Right ventricle myocardium inferior (tissue), 1 donor: ENCODE measurements at regions not wholly inside any gene's neighbourhood (a gene's known extent, or its start where the extent isn't known, plus 50 kb on each side); places are given as distances from the start of the nearest gene placed in this dataset.
A peak's percentile ranks its signal among the peaks of the same experiment; 100 is the strongest.

Experiments used
- ATAC-seq: fragments of 200-7000 bp; cut with Tn5 transposase; one replicate; pipeline ENCODE4 v1.9.1; 2020; ENCODE audit warnings: mild to moderate bottlenecking, moderate library complexity
- DNase-seq: peaks from one replicate; pipeline ENCODE4 v3.0.0; 2021; ENCODE audit errors: missing footprints
- intact Hi-C: fragments of 100-400 bp; cut with DNase I; formaldehyde crosslinking; loops from one replicate; pipeline ENCODE4 v1.11.0; 2022
- donor health status: DM: no; HTN: yes; CAD: no; lungs with severe emphysema.

DNA sequence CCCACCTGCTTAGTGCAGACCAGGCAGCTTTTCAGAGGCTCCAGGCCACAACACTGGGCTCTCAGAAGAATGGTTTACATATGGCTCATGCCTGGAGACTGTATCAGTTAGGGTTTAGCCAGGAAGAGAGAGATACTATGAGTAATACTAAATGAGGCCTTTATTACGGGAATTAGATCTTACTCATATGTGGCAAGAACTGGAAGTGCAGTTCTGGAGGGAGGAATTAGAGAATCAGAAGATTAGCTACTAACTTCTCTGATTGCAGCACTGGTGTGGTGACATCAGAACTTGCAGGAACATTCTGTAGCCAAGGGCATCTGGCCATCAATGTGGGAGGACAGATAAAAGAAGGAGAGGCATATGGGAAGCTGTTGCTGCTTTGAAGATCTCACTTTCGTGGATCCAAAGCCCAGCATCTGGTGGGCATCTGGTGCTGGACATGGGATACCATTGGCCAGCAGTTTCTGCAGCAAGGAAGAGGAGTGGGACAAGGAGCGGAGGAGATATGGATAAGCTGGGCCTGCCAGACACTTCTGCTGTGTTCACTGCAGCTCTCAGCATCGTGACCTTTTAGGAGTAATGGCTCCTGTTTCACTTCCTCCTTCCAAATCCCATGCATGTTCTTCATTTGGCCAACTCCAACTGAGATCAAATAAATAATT, 248.5 kb downstream of the BTBD3 start:
- intact Hi-C loops = no loop called here

DNA sequence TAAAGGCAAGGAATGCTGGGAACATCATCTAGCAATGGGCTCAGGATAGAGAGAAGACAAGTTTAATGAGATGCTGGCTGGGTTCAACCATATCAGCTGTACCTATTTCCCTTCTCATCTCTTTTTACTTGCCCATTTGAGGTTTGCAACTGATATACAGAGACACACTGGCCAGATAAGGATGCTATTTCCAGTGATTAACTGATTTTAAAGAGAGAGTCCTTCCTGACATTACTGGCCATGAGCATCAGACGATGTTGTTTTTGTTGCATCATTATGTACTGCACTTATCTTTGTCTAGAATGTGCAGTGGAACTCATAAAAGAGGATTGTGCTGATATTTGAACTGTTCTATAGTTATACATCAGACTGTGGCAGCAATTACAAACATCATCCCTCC, 252.7 kb downstream of the BTBD3 start:
- DNase-seq = no peak
- ATAC-seq = no peak
- intact Hi-C loops = loop anchor here (10.0 kb wide), 1 partner anchor 276 kb away; no protein-coding TSS in a partner anchor

More for the DNA sequence above, 248.5 kb downstream of the BTBD3 start:
- ATAC-seq (peak; percentile 96), DNase-seq (peak; percentile 79)

DNA sequence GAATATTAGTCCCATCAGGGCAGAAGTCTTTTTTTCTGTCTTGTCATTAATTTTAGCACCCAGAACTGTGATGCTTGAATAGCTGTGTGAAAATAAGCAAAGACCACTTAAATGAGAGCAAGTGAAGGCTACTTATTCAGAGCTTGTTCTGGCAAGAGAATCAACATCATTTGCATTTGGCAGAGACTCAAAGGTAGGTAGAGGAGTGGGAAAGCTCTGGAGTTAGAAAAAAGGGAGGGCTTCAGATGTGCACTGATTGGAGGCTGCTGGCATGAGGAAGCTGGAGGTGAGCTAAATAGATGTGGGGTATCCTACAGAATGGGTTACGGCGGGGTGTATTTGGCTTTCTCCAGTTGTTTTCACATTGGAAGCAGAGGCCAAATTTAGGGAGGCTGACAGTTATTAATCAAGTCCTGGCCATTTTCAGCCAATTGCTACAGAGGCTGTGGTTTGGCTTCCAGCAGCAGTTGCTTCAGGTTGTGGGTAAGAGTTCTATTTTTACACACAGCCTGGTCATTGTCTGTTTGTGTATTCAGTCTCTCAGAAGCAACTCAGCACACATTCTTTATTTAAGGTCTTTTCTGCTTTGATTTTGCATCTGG, 254.3 kb downstream of the BTBD3 start:
- DNase-seq (no peak), ATAC-seq (peak; percentile 78)
- intact Hi-C loops = loop anchor here (10.0 kb wide), 1 partner anchor 277 kb away; no protein-coding TSS in a partner anchor

DNA sequence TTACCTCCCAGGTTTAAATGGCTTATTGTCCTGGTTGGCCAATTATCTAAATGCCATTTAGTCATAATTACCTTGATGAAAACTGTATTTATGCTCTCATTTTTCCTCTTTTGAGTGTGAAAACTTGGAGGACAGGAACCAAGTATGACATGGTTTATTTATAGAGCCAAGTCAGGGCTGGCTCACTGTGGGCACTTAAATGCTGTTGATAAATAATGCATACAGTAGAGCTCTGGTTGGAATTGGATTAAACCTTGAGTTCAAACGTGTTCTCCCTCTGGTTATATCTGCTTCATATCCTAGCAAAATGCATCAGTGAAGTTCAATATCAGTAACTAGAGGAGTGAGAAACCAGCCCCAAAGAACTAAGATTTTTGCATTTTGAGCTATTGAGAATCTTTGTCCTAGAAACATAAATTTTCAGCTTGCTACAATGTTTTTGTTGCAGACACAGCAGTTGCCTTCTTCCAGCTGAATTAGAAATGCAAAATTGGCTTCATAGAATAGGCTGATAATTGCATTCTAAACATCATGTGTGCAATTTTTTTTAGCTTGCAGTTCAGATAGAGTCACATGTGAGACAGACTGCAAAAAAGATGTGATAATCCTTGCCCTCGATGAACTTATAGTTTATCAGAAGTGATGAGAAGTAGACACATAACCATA, 255.8 kb downstream of the BTBD3 start:
- ATAC-seq = no peak
- intact Hi-C loops = loop anchor here (10.0 kb wide), 1 partner anchor 279 kb away; no protein-coding TSS in a partner anchor
- no peak for DNase-seq

DNA sequence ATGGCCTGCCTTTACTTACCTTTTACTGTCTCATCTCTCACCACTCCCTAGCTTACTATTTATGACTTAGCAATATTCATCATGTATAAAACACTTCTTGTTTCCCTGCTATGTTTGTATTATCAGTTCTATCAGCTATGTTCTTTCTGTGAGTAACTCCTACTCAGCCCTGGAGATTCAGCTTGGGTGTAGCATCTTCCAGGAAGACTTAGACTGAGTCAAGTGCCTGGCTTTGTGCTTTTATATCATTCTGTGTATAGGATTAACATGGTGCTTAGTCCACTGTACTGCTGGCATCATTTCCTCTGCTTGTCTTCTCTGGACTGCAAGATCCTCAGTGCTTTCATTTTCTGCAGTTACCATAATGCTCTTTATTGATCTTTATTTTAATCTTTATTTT, 257.8 kb downstream of the BTBD3 start:
- intact Hi-C loops = loop anchor here (10.0 kb wide), 1 partner anchor 281 kb away; no protein-coding TSS in a partner anchor
- no peak for ATAC-seq
- DNase-seq = no peak

DNA sequence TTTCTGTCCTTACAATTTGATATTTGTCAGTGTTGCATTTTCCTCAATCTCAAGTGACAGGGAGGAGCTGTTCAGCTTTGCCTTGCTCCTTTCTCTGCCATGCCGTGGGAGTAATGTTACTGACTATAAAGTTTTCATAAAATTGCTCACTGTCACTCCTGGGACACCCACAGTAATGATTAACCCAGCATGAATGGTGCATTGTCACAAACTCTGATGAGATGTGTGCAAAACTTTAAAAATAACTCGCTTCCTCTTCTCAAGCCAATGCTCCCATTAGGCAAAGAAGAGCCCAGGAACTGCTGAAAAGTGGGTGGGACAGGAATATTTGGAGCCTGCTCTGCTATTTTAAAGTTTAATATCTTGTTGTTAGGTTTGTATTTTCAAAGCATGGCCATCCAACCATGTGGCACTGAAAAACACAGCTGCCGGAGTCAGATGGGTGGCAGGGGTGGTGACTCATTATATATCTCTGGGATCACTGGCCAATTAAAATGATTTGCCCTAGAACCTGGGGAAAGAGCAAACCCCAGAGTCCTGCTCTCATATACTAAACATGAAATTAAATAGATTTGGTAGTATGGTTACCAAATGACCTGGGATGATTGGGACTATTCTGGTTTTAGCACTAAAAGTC, 260.1 kb downstream of the BTBD3 start:
- ATAC-seq = peak; percentile 81
- no peak for DNase-seq
- intact Hi-C loops = loop anchor here (10.0 kb wide), 1 partner anchor 283 kb away; no protein-coding TSS in a partner anchor

DNA sequence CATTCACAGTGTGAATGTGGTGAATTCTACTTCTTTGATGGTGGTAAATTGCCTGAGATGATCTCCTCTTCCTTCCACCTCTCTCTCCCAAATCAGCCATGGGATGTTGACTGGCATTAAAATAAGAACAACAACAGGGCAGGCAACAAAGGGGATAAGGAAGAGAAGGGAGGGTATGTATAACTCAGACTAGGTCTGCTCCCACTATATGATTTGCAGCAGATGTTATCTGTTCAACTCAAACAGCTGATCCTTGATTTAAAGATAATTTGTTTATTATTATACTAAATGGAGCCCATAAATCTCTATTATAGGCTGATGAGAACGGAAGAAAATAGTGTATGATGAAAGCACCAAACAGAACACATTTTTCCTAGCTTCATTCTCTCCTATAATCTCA, 262.0 kb downstream of the BTBD3 start:
- intact Hi-C loops = loop anchor here (10.0 kb wide), 1 partner anchor 285 kb away; no protein-coding TSS in a partner anchor
- ATAC-seq (no peak), DNase-seq (no peak)

DNA sequence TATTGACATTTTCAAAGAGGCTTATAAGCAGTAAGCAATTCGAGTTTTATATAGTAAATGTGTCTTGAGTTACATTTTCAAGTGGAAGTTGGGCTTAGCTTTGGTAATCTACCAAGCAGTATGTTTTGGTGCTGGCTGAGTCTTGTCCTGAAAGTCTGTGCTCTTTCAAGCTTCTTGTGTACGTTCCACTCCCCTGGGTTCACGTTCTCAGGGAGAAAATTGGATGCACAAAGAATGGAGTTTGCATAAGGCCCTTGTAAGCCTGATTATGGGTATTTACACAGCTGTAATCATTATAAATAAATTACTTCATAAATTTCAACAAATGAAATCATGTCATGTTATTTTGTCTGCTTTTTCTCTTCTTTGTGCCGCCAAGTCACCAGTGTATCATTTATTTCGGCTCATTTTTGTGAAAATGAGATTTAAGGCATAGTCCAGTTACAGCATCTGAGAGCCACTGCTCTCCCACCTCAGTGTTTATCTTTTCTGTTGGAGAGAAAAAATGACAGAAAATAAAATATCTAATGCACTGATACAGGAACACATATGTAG, 262.5 kb downstream of the BTBD3 start:
- ATAC-seq = peak; percentile 48
- DNase-seq = no peak
- intact Hi-C loops = no loop called here

DNA sequence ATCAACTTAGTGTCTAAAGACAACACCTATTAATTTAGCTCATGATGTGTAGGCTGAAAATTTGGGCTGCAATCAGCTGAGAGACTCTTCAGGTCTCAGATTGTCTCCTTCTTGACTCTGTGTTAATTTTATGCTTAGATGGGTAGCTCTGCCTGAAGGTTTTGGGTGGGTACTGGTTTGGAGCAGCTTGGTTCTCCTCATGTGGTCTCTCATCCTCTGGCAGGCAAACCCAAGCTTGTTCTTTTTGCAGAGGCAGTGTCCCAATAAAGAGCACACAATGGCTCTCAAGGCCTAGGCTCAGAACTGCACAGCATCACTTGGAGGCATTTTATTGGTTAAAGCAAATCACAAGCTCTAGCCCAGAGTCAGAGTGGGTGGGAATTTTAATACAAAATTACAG, 280.6 kb downstream of the BTBD3 start:
- ATAC-seq = no peak

DNA sequence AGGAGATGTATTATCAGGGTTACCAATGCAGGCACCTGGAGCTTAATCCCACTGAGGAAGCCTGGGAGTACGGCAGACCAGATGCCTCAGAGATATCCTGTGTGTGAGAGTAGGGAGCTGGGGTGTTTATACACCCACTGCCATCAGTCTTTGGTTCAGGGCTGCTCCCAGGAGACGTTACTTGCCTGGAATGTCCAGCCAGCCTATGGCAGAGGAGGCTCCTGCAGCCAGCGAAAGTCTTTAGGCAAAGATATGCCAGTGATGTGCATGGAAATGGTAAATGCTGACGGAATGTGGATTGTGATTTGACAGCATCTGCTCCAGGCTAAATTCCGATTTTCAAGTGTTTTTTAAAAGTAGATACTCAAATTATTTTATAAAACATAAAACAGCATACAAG, 282.0 kb downstream of the BTBD3 start:
- DNase-seq (no peak), ATAC-seq (no peak)
- intact Hi-C loops = no loop called here

More for the DNA sequence above, 280.6 kb downstream of the BTBD3 start:
- intact Hi-C loops = no loop called here
- DNase-seq = no peak

DNA sequence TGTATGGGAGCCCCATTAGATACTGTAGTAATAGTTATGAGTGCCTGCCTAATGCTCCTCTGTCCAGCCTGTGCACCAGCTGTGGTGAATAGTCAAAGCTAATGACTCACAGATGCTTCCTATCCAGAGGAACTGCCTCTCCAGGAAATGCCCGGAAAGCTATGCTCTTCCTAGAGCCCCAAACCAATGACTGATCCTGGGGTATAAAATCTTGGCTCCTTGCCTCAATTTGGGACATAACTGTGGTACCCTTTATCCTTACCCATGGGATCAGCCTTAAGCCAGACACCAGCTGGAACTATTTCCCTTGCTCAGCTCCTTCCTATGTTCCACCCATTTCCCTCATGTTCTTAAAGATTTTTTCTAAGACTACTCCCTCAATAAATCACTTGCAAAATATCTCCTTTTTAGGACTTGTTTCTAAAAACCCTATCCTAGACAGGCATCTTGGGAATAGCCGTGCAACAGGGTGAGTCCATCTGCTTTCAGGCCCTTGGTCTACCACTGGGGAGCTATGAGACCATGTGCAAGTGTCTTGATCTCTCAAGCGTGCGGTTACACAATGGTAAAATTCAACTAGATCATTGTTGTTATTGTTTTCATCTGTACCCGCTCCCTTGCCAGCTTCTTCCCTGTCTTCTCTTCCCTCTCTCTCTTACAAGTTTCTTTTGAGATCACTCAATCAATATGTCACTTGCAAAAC, 283.7 kb downstream of the BTBD3 start:
- intact Hi-C loops = no loop called here
- peak; percentile 46 for DNase-seq
- peak; percentile 91 for ATAC-seq

DNA sequence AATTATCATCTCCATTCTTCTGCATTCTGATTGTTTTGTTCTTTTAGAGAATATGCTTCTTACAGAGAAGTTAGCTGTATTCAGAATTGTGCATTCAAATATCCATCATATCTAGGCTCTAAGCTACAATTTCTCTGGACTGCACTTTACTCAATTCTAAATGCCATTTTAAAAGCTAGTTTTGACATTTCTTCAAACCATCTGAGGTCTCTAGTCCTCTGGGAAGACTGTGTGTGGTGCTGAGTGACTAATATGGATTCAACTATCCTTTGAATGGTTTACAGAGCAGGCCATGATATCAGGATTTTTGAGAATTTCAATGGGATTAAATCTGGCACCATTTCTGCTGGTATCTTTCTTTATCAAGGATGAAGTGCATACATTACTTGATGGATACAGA, 285.7 kb downstream of the BTBD3 start:
- no peak for DNase-seq
- ATAC-seq = no peak
- intact Hi-C loops = no loop called here

DNA sequence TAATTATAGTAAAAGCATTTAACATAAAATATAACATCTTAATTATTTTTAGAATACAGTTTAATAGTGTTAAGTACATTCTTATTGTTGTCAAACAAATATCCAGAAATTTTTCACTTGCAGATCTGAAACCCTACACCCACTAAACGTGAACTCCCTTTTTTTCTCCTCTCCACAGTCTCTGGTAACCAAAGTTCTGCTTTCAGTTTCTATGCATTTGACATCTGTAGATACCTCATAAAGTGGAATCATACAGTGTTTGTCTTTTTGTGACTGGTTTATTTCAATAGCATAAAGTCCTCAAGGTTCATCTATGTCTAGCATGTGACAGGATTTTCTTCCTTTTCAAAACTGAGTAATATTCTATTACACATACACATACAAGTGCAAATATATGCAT, 286.3 kb downstream of the BTBD3 start:
- intact Hi-C loops = no loop called here
- ATAC-seq = no peak
- DNase-seq = no peak

DNA sequence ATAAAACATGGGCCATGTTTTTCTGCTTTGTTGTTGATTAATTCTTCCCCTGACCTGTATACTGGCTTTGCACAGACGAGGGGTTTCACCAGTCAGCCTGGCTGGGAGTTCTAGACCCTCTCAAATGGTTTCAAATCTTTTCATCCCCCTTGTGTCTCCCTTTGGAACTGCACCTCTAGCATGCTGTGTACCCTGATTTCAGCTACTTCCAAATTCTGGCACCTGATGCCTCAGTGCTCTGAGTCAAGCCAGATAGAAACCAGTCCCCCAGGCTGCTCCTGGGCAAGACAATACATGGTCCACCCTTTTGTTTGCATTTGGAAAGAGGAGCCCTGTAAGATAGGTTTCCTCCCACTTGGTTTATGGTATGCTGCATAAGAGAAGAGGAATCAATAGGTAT, 290.2 kb downstream of the BTBD3 start:
- ATAC-seq (no peak), DNase-seq (no peak)
- intact Hi-C loops = loop anchor here (5.0 kb wide), 1 partner anchor 531 kb away; no protein-coding TSS in a partner anchor

DNA sequence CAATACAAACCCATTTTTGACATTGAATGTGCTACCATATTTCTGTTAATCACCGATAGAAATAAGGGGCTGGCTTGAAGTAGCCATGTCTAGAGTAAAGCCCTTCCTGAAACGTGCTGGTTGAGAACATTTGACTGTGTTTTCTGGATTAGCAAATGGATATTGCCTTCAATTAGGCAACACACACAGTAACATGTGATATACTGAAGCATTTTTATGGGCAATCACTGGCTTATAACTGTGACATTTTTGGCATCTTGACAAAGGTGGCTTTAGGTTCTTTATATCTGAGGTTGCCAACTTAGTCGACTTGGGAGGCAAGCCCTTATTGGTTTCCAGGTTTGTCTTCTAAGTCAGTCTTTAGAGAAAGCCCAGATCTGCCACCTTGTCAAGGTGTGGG, 292.9 kb downstream of the BTBD3 start:
- no peak for ATAC-seq
- intact Hi-C loops = no loop called here
- DNase-seq = no peak

DNA sequence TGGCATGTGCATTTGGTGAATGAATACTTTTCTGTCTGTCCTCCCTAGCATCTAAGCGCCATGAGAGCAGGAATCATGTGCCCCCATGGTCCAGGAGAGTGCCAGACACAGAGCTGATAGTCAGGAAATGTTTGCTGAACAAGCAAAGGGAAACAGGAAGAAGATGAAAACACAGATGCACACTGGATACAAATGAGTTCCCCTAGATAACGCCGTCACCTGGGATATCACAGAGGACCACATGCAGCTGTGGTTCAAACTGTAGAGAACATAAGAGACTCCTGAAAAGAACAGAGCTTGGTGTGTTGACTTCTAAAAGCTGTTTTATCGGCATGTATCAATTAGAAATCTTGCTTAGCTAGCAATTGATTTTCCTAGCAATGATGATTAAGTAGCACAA, 293.7 kb downstream of the BTBD3 start:
- intact Hi-C loops = no loop called here
- no peak for ATAC-seq
- DNase-seq = peak; percentile 17

DNA sequence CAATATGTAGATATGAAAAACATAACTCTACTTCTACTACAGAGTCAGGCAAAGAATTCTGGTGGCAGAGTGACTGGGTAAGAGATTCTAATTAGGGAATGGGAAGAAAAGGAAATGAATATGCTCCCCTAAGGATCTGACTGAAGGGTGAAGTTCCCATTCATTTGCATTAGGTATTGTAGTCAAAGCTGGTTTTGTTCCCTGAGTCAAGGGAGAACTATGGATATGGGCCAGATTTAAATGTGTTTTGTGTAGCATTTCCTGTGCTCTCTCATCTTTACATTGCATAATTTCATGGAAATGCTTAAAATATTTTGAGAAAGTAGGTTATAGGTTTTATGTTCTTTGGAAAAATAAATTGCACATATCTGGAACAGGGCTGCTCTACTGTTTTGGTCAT, 299.7 kb downstream of the BTBD3 start:
- DNase-seq = no peak
- intact Hi-C loops = no loop called here
- ATAC-seq = no peak

DNA sequence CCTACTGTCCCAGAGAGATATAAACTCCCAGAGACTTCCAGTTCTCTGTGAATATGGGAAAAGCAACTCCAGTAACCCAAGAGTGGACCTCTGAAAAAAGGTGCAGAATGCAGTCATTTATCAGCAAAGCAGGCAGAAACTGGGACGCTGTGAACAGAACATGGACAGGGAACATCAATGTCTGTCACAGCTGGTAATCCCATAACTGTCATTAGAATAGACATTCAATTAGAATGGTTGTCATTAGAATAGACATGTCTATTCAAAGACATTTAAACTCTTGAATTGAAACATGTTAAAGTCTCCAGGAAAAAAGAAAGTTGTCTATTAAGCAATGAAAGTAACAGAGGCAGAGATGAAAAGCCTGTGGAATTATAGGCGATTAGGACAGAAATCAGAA, 302.1 kb downstream of the BTBD3 start:
- intact Hi-C loops = no loop called here
- ATAC-seq (no peak), DNase-seq (no peak)

DNA sequence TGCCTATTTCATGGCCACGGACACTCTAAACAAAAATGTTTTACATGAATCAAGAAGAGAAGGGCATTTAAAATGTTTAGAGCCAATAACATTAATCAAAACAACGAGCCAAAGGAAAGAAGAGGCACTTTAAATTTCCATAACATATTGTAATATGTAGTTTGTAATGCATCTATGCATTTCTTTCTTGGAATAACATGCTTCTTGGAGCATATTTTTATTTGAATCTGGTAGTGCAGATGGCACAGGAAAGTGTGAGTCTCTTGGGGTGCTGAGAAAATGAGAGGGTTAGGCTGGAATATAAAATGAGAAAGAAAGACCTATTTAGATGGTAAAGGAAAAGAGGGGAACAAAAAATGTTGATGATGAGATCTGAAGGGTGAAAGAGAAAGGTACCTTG, 305.4 kb downstream of the BTBD3 start:
- ATAC-seq (no peak), DNase-seq (no peak)
- intact Hi-C loops = no loop called here
